OCI-LY3 (cell line): ENCODE measurements at regions not wholly inside any gene's neighbourhood (a gene's known extent, or its start where the extent isn't known, plus 50 kb on each side); places are given as distances from the start of the nearest gene placed in this dataset.

ENCODE experiments used
- EZH2phosphoT487 ChIP-seq: fragments of 200-600 bp; shearing (Covaris generic); IDR thresholded peaks from 2 replicates; pipeline ENCODE4 v1.6.1; 2018; ENCODE audit warnings: antibody characterized with exemption, mixed run types, low read depth
- TF ChIP-seq, protein P1 (sequence below): fragments of 200-600, 300-600 bp; sonication (generic); IDR thresholded peaks from 2 replicates; pipeline ENCODE4 v1.5.1; 2014; ENCODE audit warnings: antibody characterized with exemption, low read length, low read depth

- TF ChIP-seq, protein P1, sequence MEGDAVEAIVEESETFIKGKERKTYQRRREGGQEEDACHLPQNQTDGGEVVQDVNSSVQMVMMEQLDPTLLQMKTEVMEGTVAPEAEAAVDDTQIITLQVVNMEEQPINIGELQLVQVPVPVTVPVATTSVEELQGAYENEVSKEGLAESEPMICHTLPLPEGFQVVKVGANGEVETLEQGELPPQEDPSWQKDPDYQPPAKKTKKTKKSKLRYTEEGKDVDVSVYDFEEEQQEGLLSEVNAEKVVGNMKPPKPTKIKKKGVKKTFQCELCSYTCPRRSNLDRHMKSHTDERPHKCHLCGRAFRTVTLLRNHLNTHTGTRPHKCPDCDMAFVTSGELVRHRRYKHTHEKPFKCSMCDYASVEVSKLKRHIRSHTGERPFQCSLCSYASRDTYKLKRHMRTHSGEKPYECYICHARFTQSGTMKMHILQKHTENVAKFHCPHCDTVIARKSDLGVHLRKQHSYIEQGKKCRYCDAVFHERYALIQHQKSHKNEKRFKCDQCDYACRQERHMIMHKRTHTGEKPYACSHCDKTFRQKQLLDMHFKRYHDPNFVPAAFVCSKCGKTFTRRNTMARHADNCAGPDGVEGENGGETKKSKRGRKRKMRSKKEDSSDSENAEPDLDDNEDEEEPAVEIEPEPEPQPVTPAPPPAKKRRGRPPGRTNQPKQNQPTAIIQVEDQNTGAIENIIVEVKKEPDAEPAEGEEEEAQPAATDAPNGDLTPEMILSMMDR, result no peak
- TF ChIP-seq EZH2phosphoT487, result no peak
These were observed 162.4 kb downstream of the GATA3 start for GRCh38 chr10:8216893-8217292.
